Glomerular endothelial cell (primary cell): ENCODE measurements at regions not wholly inside any gene's neighbourhood (a gene's known extent, or its start where the extent isn't known, plus 50 kb on each side); places are given as distances from the start of the nearest gene placed in this dataset.

Experiments
- DNase-seq: peaks from one replicate; pipeline ENCODE4 v3.0.0-alpha.2; 2011; ENCODE audit warnings: low read depth, low spot score; ENCODE audit errors: extremely low read depth

GRCh38 chr2:138428710-138429440 is 72.7 kb upstream of the SPOPL start:
- no peak for DNase-seq

- no peak for DNase-seq
Measured at GRCh38 chr2:138430181-138430580, 71.4 kb upstream of the SPOPL start.

GRCh38 chr2:138432971-138433370 is 68.6 kb upstream of the SPOPL start:
- DNase-seq: no peak

GRCh38 chr2:138433995-138434951 is 67.3 kb upstream of the SPOPL start:
- DNase-seq: no peak

- DNase-seq: no peak
Measured at GRCh38 chr2:138435701-138436100, 65.9 kb upstream of the SPOPL start.

- no peak for DNase-seq
Measured at GRCh38 chr2:138439733-138440132, 61.8 kb upstream of the SPOPL start.

- DNase-seq: no peak
Measured at GRCh38 chr2:138440759-138441158, 60.8 kb upstream of the SPOPL start.

GRCh38 chr2:138441916-138442315 is 59.7 kb upstream of the SPOPL start:
- DNase-seq: no peak

- DNase-seq: no peak
Measured at GRCh38 chr2:138444411-138444810, 57.2 kb upstream of the SPOPL start.

GRCh38 chr2:138445227-138445626 is 56.3 kb upstream of the SPOPL start:
- DNase-seq: no peak

GRCh38 chr2:138446043-138446442 is 55.5 kb upstream of the SPOPL start:
- no peak for DNase-seq

- no peak for DNase-seq
Measured at GRCh38 chr2:138447889-138448570, 53.5 kb upstream of the SPOPL start.
